ENCODE measurements at regions not wholly inside any gene's neighbourhood (a gene's known extent, or its start where the extent isn't known, plus 50 kb on each side); places are given as distances from the start of the nearest gene placed in this dataset.

- Histone ChIP-seq H3K9ac (ENCODE audit: low read length) (no peak overlapping the region), H3K4me1 (ENCODE audit: insufficient read depth, low read length) (no peaks in the 10 kb centered on the region), H3K27me3 (ENCODE audit: control insufficient read depth in 1 of 2, insufficient read depth in 2 of 2, low read length in 2 of 2) (no peaks in the 10 kb centered on the region), H3K9me3 (ENCODE audit: low read length) (no peaks in the 10 kb centered on the region), H3K36me3 (ENCODE audit: insufficient read depth, low read length) (no peaks in the 10 kb centered on the region), H3K27ac (ENCODE audit: low read depth, low read length) (no peak overlapping the region), H3K4me3 (ENCODE audit: low read depth in 1 of 2, low read length in 2 of 2) (no peak overlapping the region)
These were observed 154.9 kb upstream of the VLDLR start for GRCh38 chr9:2466703-2467102.

- Histone ChIP-seq H3K9ac (ENCODE audit: low read length) (no peak overlapping the region), H3K36me3 (ENCODE audit: insufficient read depth, low read length) (no peaks in the 10 kb centered on the region), H3K27me3 (ENCODE audit: control insufficient read depth in 1 of 2, insufficient read depth in 2 of 2, low read length in 2 of 2) (no peaks in the 10 kb centered on the region), H3K9me3 (ENCODE audit: low read length) (no peaks in the 10 kb centered on the region), H3K27ac (ENCODE audit: low read depth, low read length) (no peak overlapping the region), H3K4me1 (ENCODE audit: insufficient read depth, low read length) (no peaks in the 10 kb centered on the region), H3K4me3 (ENCODE audit: low read depth in 1 of 2, low read length in 2 of 2) (no peak overlapping the region)
These were observed 151.8 kb upstream of the VLDLR start for GRCh38 chr9:2469681-2470221.

GRCh38 chr9:2473681-2474080 is 147.9 kb upstream of the VLDLR start:
- H3K36me3 ChIP-seq (ENCODE audit: insufficient read depth, low read length): no peaks in the 10 kb centered on the region
- H3K9ac ChIP-seq (ENCODE audit: low read length): no peak overlapping the region
- H3K4me3 ChIP-seq (ENCODE audit: low read depth in 1 of 2, low read length in 2 of 2): no peak overlapping the region
- H3K9me3 ChIP-seq (ENCODE audit: low read length): no peaks in the 10 kb centered on the region
- H3K27me3 ChIP-seq (ENCODE audit: control insufficient read depth in 1 of 2, insufficient read depth in 2 of 2, low read length in 2 of 2): no peaks in the 10 kb centered on the region
- H3K4me1 ChIP-seq (ENCODE audit: insufficient read depth, low read length): no peaks in the 10 kb centered on the region
- no peak overlapping the region for H3K27ac ChIP-seq (ENCODE audit: low read depth, low read length)

GRCh38 chr9:2477755-2478154 is 143.8 kb upstream of the VLDLR start:
- Histone ChIP-seq H3K4me1 (ENCODE audit: insufficient read depth, low read length) (no peaks in the 10 kb centered on the region), H3K9me3 (ENCODE audit: low read length) (no peaks in the 10 kb centered on the region), H3K36me3 (ENCODE audit: insufficient read depth, low read length) (no peaks in the 10 kb centered on the region), H3K9ac (ENCODE audit: low read length) (no peak overlapping the region), H3K27ac (ENCODE audit: low read depth, low read length) (no peak overlapping the region), H3K4me3 (ENCODE audit: low read depth in 1 of 2, low read length in 2 of 2) (no peak overlapping the region), H3K27me3 (ENCODE audit: control insufficient read depth in 1 of 2, insufficient read depth in 2 of 2, low read length in 2 of 2) (no peaks in the 10 kb centered on the region)

- Histone ChIP-seq H3K9me3 (ENCODE audit: low read length) (no peaks in the 10 kb centered on the region), H3K27me3 (ENCODE audit: control insufficient read depth in 1 of 2, insufficient read depth in 2 of 2, low read length in 2 of 2) (no peaks in the 10 kb centered on the region), H3K9ac (ENCODE audit: low read length) (no peak overlapping the region), H3K4me3 (ENCODE audit: low read depth in 1 of 2, low read length in 2 of 2) (no peak overlapping the region), H3K36me3 (ENCODE audit: insufficient read depth, low read length) (no peaks in the 10 kb centered on the region), H3K4me1 (ENCODE audit: insufficient read depth, low read length) (no peaks in the 10 kb centered on the region), H3K27ac (ENCODE audit: low read depth, low read length) (no peak overlapping the region)
These were observed 143.2 kb upstream of the VLDLR start for GRCh38 chr9:2478421-2478820.

GRCh38 chr9:2479056-2479565 is 142.5 kb upstream of the VLDLR start:
- H3K9ac ChIP-seq (ENCODE audit: low read length): no peak overlapping the region
- H3K27ac ChIP-seq (ENCODE audit: low read depth, low read length): no peak overlapping the region
- H3K4me3 ChIP-seq (ENCODE audit: low read depth in 1 of 2, low read length in 2 of 2): no peak overlapping the region
- H3K36me3 ChIP-seq (ENCODE audit: insufficient read depth, low read length): no peaks in the 10 kb centered on the region
- no peaks in the 10 kb centered on the region for H3K9me3 ChIP-seq (ENCODE audit: low read length)
- no peaks in the 10 kb centered on the region for H3K4me1 ChIP-seq (ENCODE audit: insufficient read depth, low read length)
- H3K27me3 ChIP-seq (ENCODE audit: control insufficient read depth in 1 of 2, insufficient read depth in 2 of 2, low read length in 2 of 2): no peaks in the 10 kb centered on the region

GRCh38 chr9:2480255-2480837 is 141.2 kb upstream of the VLDLR start:
- no peak overlapping the region for H3K4me3 ChIP-seq (ENCODE audit: low read depth in 1 of 2, low read length in 2 of 2)
- no peak overlapping the region for H3K9ac ChIP-seq (ENCODE audit: low read length)
- no peaks in the 10 kb centered on the region for H3K27me3 ChIP-seq (ENCODE audit: control insufficient read depth in 1 of 2, insufficient read depth in 2 of 2, low read length in 2 of 2)
- H3K9me3 ChIP-seq (ENCODE audit: low read length): no peaks in the 10 kb centered on the region
- no peak overlapping the region for H3K27ac ChIP-seq (ENCODE audit: low read depth, low read length)
- H3K36me3 ChIP-seq (ENCODE audit: insufficient read depth, low read length): no peaks in the 10 kb centered on the region
- no peaks in the 10 kb centered on the region for H3K4me1 ChIP-seq (ENCODE audit: insufficient read depth, low read length)

GRCh38 chr9:2481216-2481615 is 140.4 kb upstream of the VLDLR start:
- Histone ChIP-seq H3K4me1 (ENCODE audit: insufficient read depth, low read length) (no peaks in the 10 kb centered on the region), H3K27me3 (ENCODE audit: control insufficient read depth in 1 of 2, insufficient read depth in 2 of 2, low read length in 2 of 2) (no peaks in the 10 kb centered on the region)

GRCh38 chr9:2486988-2487387 is 134.6 kb upstream of the VLDLR start:
- no peaks in the 10 kb centered on the region for H3K9me3 ChIP-seq (ENCODE audit: low read length)

More at GRCh38 chr9:2481216-2481615, 140.4 kb upstream of the VLDLR start:
- Histone ChIP-seq H3K36me3 (ENCODE audit: insufficient read depth, low read length) (no peaks in the 10 kb centered on the region), H3K27ac (ENCODE audit: low read depth, low read length) (no peak overlapping the region), H3K4me3 (ENCODE audit: low read depth in 1 of 2, low read length in 2 of 2) (no peak overlapping the region), H3K9me3 (ENCODE audit: low read length) (no peaks in the 10 kb centered on the region), H3K9ac (ENCODE audit: low read length) (no peak overlapping the region)

GRCh38 chr9:2489838-2490314 is 131.7 kb upstream of the VLDLR start:
- Histone ChIP-seq H3K27ac (ENCODE audit: low read depth, low read length) (no peak overlapping the region), H3K9ac (ENCODE audit: low read length) (no peak overlapping the region), H3K27me3 (ENCODE audit: control insufficient read depth in 1 of 2, insufficient read depth in 2 of 2, low read length in 2 of 2) (no peaks in the 10 kb centered on the region), H3K36me3 (ENCODE audit: insufficient read depth, low read length) (no peaks in the 10 kb centered on the region), H3K4me3 (ENCODE audit: low read depth in 1 of 2, low read length in 2 of 2) (no peak overlapping the region), H3K4me1 (ENCODE audit: insufficient read depth, low read length) (peaks cover 7% of the 10 kb centered on the region), H3K9me3 (ENCODE audit: low read length) (no peaks in the 10 kb centered on the region)

More at GRCh38 chr9:2486988-2487387, 134.6 kb upstream of the VLDLR start:
- Histone ChIP-seq H3K27me3 (ENCODE audit: control insufficient read depth in 1 of 2, insufficient read depth in 2 of 2, low read length in 2 of 2) (no peaks in the 10 kb centered on the region), H3K4me3 (ENCODE audit: low read depth in 1 of 2, low read length in 2 of 2) (no peak overlapping the region), H3K36me3 (ENCODE audit: insufficient read depth, low read length) (no peaks in the 10 kb centered on the region), H3K4me1 (ENCODE audit: insufficient read depth, low read length) (no peaks in the 10 kb centered on the region), H3K27ac (ENCODE audit: low read depth, low read length) (no peak overlapping the region), H3K9ac (ENCODE audit: low read length) (no peak overlapping the region)

GRCh38 chr9:2492161-2492560 is 129.4 kb upstream of the VLDLR start:
- no peaks in the 10 kb centered on the region for H3K9me3 ChIP-seq (ENCODE audit: low read length)
- H3K4me1 ChIP-seq (ENCODE audit: insufficient read depth, low read length): peaks cover 7% of the 10 kb centered on the region
- no peak overlapping the region for H3K9ac ChIP-seq (ENCODE audit: low read length)
- H3K4me3 ChIP-seq (ENCODE audit: low read depth in 1 of 2, low read length in 2 of 2): no peak overlapping the region
- no peaks in the 10 kb centered on the region for H3K36me3 ChIP-seq (ENCODE audit: insufficient read depth, low read length)
- H3K27me3 ChIP-seq (ENCODE audit: control insufficient read depth in 1 of 2, insufficient read depth in 2 of 2, low read length in 2 of 2): no peaks in the 10 kb centered on the region
- H3K27ac ChIP-seq (ENCODE audit: low read depth, low read length): no peak overlapping the region

GRCh38 chr9:2493109-2493508 is 128.5 kb upstream of the VLDLR start:
- no peaks in the 10 kb centered on the region for H3K9me3 ChIP-seq (ENCODE audit: low read length)
- H3K4me3 ChIP-seq (ENCODE audit: low read depth in 1 of 2, low read length in 2 of 2): no peak overlapping the region
- no peaks in the 10 kb centered on the region for H3K36me3 ChIP-seq (ENCODE audit: insufficient read depth, low read length)
- H3K27me3 ChIP-seq (ENCODE audit: control insufficient read depth in 1 of 2, insufficient read depth in 2 of 2, low read length in 2 of 2): no peaks in the 10 kb centered on the region
- no peak overlapping the region for H3K9ac ChIP-seq (ENCODE audit: low read length)
- H3K27ac ChIP-seq (ENCODE audit: low read depth, low read length): no peak overlapping the region
- H3K4me1 ChIP-seq (ENCODE audit: insufficient read depth, low read length): peaks cover 7% of the 10 kb centered on the region

All from muscle layer of colon (tissue), 2 donors.